MM.1S (cell line): ENCODE measurements at regions not wholly inside any gene's neighbourhood (a gene's known extent, or its start where the extent isn't known, plus 50 kb on each side); places are given as distances from the start of the nearest gene placed in this dataset.

Experiments used
- EZH2 ChIP-seq: fragments of 300-600 bp; sonication (generic); optimal IDR thresholded peaks from 2 replicates; pipeline ENCODE3; 2017; ENCODE audit warnings: low read depth, mild to moderate bottlenecking, antibody characterized with exemption, low read length, mixed read lengths
- EZH2phosphoT487 ChIP-seq: fragments of 300-600 bp; sonication (generic); IDR thresholded peaks from 2 replicates; pipeline ENCODE4 v1.6.1; 2018; ENCODE audit warnings: antibody characterized with exemption, low read length
- TF ChIP-seq, protein P1 (sequence below): fragments of 300-600 bp; sonication (generic); IDR thresholded peaks from 2 replicates; pipeline ENCODE4 v1.5.1; 2016; ENCODE audit warnings: antibody characterized with exemption, low read length, mixed read lengths

DNA sequence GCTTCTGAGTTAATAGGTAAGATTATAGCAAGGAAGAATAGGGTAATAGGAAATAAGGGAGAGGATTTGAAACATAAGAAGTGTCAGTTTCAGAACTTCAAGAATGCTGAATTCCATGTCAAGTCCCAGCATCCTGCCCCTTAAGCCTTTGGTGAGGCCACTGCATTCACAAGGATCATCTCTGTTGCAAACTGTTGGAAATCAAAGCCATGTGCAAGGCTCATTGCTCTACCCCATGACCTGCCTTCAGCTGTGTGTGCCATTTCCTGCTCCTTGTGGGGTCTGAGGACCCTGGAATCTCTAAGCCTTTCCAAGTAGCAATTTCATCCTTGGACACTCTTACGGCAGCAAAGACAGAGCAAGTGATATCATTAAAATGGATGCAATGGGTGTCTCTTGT is 203.0 kb downstream of the CDC5L start:
- TF ChIP-seq, protein P1, sequence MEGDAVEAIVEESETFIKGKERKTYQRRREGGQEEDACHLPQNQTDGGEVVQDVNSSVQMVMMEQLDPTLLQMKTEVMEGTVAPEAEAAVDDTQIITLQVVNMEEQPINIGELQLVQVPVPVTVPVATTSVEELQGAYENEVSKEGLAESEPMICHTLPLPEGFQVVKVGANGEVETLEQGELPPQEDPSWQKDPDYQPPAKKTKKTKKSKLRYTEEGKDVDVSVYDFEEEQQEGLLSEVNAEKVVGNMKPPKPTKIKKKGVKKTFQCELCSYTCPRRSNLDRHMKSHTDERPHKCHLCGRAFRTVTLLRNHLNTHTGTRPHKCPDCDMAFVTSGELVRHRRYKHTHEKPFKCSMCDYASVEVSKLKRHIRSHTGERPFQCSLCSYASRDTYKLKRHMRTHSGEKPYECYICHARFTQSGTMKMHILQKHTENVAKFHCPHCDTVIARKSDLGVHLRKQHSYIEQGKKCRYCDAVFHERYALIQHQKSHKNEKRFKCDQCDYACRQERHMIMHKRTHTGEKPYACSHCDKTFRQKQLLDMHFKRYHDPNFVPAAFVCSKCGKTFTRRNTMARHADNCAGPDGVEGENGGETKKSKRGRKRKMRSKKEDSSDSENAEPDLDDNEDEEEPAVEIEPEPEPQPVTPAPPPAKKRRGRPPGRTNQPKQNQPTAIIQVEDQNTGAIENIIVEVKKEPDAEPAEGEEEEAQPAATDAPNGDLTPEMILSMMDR, result no peak
- TF ChIP-seq EZH2, result no peak
- TF ChIP-seq EZH2phosphoT487, result no peak
